Right renal cortex interstitium (tissue), 3 donors: ENCODE measurements at regions not wholly inside any gene's neighbourhood (a gene's known extent, or its start where the extent isn't known, plus 50 kb on each side); places are given as distances from the start of the nearest gene placed in this dataset.

ENCODE experiments used
- DNase-seq, 3 donors: peaks; one replicate each; pipeline ENCODE4 v3.0.0-alpha.2; 2013; ENCODE audit warnings: low read depth in 3 of 3, low spot score in 2 of 3

DNA sequence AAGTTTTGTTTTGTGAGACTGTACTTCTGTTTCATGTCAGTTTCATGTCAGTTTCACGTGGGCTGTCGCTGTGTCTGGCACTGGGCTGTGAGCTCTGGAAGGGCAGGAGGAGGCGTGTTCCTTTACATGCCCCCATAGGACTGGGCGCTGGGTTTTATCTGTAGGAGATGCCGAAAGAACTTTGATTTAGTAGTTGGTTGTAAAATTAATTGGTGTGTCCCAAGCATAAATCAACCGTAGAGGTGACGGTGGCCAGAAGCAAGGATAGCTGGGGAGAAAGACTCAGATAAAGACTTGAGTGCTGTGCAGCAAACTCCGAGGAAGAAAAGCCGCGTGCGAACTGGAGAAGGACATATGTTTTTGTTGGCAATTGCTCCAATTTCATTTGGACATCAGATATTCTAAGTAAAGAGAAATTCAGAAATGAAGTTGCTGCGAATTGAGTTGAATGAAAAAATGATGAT is 182.5 kb downstream of the VRK1 start:
- DNase-seq, result peak; percentile 51 to 66 (median 52)

DNA sequence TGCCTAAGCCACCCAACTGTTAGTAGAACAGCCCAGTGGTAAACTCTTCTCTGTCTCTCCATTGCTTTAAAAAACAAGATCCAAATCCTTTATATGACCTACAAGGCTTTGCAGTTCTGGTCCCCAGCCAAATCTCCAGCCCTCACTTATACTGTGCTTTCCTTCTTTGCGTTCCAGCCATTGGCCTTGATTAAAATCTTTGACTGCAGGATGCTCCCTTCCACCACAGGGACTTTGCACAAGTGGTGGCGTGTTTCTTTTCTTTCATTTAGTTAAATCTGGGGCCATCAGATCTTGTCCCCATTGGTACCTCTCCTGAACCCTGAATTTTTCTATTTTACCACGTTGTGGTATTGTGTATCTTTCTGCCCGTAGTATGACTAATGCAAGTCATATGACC is 183.7 kb downstream of the VRK1 start:
- no peak for DNase-seq

DNA sequence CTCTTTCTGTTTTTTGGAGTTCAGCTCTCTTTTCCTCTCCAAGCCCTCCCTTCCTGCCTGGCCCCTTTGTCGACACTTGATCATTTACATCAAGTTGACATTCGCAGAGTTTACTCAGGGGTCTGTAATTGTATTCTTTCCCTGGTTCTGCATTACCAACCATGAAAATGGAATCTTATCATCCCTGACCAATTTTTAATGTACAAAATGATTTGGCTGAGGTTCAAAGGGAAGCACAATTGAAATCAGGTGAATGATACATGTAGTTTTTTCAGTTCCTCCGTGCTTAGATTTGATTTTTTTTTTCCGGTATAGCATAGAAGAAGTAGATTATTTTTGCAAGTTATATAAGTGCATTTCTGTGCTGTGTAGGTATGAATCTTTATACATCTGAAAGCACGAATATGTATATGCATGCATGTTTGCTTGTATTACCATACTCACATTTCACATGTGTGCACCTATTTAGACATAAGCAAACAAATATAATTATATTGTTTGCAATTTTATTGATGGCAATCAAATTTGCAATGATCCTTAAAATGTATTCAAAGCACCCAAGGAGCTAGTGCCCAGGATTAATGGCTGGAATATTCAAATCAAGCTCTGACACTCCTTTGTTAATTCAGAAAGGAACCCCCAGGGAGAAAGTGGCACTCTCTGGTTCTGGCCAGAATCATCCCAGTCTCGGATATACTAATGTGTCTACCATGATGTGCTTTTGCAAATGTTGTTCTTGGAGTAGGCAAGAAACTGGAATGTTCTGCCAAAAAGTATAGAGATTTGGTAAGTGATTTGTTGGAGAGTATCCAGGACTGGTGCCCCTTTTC is 189.3 kb downstream of the VRK1 start:
- no peak for DNase-seq

DNA sequence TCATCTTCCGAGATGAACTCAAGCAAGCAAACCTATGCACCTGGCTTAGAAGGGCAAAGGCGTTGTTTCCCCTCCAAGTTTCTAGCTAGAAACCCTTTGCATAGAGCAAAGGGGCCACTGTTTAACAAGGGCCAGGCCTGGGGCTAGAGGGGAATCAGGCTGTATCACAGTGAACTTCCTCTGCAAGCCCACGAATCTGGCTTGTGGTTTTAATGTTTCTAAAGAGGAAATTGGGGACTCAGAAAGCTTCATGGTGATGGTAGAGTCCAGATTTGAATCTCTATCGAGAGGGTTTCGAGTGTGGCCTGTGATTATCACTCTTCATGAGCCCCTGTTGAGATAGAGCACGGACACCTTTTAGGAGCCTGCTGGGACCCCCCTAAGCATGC is 189.9 kb downstream of the VRK1 start:
- no peak for DNase-seq

DNA sequence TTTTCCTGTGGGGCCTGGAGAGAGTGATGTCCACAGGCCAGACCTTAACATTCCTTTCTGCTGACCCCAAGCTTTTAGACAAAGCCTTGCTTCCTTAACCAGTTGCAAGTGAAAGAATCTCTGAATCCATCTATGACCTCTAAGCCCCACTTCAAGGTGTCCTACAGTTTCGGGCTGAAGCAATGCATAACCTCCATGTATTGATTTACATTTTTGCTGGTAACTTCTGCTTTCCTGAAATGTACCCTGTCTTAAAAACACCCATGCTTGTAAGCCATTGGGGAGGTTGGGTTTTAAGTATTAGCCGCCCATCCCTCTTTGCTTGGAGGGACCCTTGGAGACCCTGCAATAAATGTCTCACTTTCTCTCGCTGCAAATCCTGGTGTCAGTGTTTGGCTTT is 190.6 kb downstream of the VRK1 start:
- DNase-seq, result no peak

DNA sequence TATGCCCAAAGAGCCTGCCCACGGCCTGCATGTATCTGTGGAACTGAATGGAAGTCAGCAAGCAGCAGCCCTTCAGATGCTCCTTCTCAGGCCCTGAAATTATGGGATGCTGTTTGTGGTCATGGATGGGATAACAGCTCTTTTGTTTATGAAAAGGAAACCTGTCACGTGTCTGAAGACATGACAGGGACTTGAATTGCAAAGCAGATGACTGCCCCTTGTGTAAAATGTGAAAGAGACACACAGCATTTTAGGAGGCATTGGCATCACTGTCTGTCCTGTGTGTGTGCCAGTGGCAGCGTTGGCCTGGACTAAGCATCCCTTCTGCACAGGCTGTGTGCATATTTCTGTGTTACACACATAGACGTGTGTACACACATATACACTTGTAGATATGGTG is 192.1 kb downstream of the VRK1 start:
- no peak for DNase-seq

DNA sequence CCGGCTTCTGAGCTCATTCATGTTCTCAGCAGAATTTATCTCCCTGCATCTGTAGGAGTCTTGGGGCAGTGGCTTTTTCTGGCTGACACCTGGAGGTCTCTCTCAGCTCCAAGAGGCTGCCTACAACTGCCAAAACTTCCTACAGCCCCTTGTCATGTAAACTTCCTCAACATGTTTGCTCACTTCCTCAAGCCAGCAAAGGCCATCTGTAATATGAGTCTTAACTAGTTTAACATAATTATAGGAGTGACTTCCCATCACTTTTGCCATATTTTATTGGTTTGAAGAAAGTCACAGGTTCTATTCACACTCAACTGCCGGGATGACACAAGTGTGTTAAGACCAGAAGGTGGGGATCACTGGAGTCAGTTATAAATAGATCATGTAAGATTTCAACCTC is 194.0 kb downstream of the VRK1 start:
- DNase-seq, result no peak

DNA sequence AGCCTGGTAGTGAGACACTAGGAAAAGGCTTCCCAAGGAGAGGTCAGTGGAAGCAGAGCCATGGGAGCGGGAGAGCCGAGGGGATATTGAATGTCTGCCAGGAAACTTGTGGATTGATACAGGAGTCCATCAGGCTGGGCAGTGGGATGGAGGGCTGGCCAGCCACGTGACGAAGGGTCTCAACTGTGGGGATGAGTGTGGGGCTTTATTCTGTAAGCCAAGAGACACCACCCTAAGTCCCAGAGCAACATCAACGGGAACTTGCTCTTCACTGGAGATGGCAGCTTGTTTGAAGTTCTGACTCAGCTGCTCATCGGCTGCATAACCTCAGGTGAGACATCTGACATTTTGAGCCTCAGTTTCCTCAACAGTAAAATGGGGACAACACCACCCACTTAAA is 197.8 kb downstream of the VRK1 start:
- DNase-seq, result no peak

DNA sequence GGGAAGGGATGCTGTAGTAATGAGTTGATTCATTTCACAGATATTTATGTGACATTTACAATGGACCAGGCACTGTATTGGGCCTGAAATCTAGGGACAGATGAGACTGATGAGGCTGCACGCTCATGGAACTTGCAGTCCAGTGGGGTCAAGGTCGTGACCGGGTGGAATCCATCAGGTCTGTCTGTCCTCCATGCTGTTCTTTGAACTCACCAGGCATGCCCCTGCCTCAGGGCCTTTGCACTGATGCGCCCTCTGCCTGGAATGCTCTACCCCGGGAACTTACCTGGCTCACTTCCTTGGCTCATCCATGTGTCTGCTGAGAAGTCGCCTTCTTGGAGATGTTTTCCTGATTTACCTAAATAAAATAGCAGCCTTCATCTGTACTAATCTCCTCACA is 200.1 kb downstream of the VRK1 start:
- DNase-seq, result no peak

DNA sequence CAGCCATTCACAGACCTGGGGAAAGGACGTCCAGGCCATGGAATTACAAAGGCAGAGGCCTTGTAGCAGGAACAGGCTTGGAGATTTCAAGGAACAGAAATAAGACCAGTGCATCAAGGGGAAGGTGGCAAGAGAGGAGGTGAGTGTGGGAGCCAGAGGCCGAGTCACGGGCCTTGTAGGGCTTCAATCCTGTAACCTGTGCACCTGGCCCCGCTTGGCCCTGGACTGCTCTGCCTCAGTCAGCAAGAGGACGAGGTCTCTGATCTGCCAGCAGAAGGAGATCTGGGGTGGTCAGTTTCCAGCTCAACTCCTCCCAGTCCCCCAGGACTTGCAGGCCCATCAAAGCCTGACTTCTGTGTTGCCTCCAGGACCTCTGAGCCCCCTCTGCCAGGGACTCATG is 200.8 kb downstream of the VRK1 start:
- no peak for DNase-seq

DNA sequence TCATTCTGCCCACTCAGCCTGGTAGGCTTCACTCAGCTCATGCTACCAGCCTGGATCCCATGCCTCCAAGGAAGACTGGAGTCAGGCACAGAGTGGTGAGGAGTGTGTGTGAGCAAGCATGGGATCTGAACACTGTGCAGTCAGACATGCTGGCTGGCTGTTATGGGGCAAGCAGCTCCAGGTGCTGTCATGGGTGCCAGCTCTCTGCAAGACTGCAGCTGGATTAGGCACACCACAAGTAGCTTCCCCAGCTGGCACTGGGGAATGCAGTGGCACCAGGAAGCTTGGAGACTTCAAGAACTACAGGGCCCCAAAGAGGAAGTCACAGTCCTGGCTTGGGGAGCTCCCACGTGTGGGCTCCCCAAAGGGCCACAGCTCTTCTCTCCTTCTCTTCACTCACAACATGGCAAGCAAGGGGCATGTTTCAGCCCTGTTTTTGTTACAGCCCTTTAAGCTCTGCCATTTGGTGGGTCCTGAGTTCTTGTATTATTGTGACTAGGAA is 202.5 kb downstream of the VRK1 start:
- no peak for DNase-seq

DNA sequence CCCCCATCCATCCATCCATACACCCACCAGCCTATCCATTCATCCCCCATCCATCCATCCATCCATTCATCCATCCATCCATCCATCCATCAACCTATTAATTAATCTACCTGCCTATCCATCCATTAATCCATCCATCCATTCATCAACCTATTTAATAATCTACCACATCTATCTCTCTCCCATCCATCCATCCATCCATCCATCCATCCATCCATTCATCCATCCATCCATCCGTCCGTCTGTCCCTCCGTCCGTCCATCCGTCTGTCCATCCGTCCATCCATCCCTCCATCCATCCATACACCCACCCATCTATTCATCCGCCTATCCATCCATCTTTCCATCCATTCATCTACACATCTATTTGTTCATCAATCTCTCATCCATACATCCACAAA is 205.3 kb downstream of the VRK1 start:
- no peak for DNase-seq

DNA sequence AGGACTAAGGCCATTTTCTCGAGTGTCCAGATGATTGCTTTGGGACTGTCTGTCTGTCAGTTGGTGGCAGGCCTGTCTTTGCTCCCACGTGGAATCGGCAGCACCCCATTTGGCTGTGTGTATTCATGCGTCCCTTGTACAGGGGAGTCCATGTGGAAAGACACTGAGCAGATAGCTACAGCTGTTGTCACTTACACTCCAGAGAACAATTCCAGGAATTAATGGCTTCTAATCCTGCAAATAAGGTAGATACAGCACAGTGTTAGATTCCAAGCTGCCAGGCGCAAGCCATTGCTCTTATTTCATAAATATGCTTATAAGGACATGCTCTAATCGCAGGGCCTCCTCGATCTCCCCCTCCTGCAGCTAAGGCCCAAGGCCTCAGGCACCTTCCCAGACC is 208.8 kb downstream of the VRK1 start:
- DNase-seq, result no peak

DNA sequence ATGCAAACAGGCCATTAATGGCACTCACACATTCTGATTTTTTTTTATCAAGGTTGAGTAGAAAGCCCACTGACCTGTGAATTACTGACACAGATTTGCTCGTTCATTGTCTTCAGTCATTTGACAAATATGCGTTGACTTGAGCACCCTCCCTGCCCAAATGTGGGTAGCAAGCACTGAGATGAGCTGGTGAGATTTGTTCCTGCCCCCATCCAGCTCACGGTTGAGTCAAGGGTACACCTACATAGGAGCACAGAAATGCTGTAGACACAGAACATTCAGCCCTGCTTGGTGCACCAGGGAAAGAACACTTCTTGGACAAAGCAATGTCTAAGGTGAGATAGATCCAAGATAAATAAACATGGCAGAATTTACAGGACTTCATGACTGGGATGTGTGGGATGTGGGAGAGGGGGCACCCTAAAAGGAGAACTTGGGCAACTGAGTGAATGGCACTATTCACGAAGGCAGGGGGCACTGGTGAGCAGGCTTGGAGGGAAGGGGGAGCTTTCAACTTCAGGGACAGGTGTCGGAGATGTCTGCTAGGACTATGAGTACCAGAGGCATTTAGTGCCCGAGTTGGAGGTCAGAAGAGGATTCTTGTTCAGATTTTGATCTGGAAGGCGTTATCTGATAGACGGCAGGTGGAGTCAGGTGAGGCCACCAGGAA is 213.4 kb downstream of the VRK1 start:
- no peak for DNase-seq

DNA sequence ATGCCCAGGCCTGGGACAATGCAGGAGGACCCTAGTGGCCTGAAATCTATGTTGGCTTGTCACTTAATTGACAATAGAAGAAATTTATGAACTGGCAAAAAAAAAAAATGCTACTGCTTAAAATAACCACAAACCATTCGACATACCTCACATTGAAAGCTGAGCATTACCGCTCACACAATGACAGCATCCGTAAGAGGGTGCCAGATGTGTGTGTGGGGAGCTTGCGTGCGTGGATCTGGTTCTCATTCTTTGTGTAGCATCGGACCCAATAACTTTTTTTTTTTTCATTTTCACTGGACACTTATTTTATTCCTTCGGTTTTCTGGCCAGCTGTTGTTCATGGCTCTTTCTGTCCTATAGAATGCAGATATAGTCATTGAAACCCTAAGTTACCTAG is 216.7 kb downstream of the VRK1 start:
- DNase-seq, result no peak

DNA sequence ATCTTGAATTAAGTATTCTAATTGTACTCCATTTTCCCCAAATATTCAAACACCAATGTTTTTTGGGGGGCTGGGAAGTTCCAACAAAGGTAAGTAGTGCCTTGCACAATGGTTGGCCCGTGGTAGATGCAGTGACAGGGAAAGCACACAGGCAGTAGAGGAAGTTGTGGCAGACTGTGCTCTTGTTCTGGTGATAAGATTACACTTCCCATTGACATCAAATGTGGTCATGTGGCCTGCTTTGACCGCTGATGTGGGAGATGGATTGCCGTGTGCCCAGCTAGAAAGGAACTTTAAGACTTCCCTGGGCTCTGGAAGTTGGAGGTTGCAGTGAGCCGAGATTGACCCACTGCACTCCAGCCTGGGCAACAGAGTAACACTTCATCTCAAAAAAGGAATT is 223.8 kb downstream of the VRK1 start:
- DNase-seq, result no peak

DNA sequence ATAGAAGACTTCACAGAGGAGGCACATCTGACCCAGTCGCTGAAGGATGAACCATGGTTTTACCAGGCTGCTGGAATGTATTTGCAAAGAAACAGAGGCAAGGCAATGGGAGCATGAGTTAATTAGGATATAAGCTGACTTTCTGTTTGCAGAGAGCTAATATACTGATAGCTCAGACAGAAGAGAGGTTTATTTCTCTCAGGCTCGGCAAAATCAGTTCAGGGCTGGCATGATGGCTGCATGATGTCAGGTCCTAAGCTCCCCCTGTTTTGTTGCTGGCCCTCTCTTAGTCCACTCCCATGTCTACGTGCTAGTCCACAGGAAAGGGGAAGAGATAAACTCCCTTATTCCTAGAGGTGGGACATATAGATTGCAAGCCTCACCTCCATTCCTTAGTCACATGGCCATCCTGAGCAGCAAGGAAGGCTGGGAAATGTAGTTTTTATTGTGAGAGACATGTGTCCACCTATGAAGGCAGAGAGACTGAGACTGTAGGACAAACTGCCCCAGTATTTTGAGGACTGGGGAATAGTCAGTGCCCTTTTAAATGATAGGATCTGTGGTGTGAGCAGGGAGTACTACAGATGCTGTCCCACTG is 224.5 kb downstream of the VRK1 start:
- no peak for DNase-seq

DNA sequence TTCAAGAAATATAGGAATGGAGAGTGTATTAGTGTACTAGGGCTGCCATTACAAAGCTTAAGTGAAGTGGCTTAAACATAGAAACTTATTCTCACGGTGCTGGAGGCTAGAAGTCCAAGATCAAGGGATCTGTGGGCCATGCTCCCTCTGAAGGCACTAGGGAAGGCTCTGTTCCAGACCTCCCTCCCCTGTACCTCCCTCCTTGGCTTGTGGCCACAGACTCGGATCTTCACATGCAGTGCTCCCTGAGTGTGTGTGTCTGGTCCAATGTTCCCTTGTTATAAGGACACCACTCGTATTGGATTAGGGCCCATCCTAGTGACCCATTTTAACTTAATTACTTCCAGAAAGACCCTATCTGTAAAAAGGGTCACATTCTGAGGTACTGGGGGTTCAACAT is 225.6 kb downstream of the VRK1 start:
- no peak for DNase-seq

DNA sequence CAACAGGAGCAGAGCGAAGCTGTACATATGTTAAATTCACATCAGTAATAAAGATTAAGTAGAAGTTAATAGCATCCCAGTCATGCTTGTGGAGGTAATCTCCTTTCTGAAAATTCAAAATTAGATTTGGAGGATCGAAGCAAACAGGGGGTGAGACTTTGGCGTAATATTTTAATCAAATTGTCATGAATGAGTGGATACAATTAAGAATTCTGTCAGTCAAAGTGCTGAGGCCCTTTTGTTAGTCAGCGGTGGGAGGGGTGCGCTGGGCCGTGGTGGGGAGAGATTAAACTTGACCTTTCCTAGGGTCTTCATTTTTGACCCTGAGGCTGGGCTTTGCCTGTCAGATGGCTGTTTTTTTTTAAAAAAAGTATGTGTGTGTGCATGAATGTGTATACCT is 226.7 kb downstream of the VRK1 start:
- DNase-seq, result no peak

DNA sequence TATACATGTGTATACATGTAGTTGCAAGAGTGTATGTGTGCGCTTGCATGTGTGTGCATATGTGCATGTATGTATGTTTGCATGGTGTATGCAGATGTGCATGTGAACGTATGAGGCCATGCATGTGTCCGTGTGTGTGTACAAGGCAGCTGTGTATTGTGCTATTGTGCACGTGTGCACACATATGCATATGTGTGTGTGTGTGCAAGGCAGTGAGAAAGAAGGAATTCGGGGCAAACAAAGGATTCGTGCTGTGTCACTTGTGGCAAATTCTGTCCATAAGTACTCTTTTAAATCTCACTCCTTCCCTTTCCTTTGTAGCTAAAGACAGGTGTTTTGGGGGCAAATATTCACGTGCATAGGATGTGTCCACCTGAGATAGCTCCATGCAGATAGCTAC is 227.1 kb downstream of the VRK1 start:
- no peak for DNase-seq

DNA sequence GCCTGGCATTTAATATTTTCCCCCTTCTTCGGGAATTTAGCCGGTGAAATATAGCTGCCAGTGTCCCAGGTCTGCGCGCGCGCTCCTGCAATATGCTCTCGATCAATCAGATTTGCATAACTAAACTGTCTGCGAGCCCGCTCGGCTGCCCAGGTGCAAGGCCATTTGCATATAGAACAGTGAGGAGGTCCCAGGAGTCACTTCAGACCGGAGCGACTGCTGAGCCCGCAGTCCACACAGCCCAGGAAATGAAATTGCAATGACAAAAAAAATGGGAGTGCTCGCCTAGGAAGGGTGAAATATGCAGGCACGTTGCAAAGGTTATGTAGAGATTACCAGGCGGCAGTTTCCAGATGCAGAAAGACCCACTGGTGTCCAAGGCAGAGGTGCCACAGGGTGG is 228.5 kb downstream of the VRK1 start:
- DNase-seq, result no peak
